HG03575 (cell line): ENCODE measurements at regions not wholly inside any gene's neighbourhood (a gene's known extent, or its start where the extent isn't known, plus 50 kb on each side); places are given as distances from the start of the nearest gene placed in this dataset.

Experiments
- ATAC-seq: cut with Tn5 transposase; IDR thresholded peaks from one replicate; pipeline ENCODE4 v1.9.1; 2021; ENCODE audit not compliant: unreplicated experiment, insufficient number of reproducible peaks, low FRiP score; ENCODE audit errors: extremely low read depth

DNA sequence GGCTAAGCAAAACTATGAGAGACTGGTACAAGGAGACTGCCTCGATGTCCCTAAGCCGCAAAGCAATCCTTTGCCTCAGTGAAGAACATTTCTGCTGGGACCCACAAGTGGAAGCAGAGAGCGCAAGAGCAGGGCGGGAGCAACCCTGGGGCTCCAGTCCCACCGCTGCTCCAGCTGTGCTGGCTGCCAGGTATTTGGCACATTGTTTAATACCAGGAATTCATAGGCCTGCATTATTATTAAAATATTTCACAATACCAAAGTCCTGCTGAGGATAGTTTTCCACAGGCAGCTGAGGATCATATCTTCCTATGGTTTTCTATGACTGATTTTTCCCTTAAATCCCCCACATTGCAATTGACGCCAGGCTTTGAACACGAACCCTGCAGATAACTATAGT lies 163.5 kb upstream of the TLL1 start:
- ATAC-seq = no peak

DNA sequence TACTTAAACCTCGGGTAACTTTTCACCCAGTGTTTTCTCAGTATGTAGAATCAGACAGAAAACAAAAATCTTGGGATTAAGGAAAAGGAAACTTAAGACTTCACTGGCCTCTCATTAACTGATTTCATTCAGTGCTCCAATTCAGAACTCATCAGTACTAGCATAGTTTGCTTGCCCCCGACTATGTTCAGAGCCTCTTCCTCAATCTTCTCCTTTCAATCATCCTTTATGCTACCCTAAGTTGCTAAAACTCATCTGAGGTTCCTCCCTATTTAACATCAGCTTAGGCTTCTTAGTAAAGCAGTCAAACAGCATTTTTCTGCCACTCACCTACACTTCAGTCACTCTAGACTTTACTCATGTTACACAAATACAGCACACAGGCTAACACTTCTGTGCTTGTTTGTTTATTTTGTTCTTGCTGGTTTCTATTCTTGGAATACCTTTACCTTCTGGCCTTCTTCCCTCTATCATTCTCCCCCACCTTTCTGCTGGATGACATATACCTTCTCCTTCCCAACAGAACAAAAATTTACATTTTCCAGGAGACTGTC lies 163.0 kb upstream of the TLL1 start:
- ATAC-seq = no peak

DNA sequence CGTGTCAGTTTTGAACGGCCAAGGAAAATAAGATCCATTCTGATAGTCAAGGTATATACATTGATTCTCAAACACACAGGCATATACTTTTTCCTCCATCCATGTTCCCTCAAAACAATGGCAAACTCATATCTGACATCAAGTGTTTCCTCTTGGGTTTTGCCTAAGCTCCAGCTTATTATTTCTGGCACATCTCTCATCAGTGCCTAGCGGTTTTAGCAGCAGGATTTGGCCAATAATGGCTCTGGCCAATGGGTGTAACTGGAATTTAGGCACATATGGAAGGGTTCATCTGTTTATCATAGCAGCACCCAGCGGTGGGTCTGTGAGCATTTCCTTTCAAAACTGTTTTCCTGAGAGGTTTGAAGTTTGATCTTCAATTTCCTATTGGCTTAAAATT lies 161.6 kb upstream of the TLL1 start:
- ATAC-seq = no peak

DNA sequence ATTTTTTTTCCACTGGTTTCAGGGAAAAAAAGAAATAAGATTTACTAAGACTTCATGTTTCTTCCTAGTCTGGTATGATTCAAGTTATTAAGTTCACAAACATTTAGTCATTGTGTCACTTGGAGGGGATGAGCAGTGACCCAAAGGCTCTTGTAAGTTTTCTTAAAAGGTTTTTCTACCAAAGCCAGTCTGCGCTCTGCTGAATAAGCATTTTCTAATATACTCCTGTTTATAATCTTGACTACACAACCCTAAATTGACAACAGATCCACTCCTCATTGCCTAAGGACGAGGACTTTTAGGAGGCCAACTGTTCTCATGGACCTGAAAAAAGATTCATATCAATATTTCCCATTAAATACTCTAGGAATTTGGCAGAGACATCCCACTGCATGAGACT lies 161.1 kb upstream of the TLL1 start:
- no peak for ATAC-seq

DNA sequence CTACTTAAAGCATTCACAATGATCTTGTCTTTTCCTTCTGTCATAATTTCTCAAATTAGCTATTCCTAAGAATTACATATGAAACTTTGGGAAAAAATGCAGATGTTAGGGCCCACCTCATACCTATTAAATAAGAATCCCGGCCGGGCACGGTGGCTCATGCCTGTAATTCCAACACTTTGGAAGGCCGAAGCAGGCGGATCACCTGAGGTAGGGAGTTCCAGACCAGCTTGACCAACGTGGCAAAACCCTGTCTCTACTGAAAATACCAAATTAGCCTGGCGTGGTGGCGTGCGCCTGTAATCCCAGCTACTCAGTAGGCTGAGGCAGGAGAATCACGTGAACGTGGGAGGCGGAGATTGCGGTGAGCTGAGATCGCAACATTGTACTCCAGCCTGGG lies 158.4 kb upstream of the TLL1 start:
- no peak for ATAC-seq

DNA sequence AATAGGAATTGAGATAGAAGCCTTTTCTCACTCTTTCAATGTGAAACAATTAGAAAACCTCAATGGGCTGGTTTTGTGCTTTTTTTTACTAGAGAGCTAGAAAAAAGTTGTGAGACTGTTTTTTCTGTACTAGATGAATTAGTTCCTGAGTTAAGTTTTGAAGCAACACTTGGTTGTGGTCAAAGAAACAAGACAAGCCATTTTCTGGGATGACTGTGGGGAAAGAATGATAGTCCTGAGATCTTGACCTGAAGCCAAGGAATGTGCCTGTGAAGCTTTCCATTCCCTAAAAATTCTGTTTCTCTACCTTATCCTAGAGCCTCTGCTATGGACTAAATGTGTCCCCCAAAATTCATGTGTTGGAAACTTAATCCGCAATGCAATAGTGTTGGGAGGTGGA lies 157.8 kb upstream of the TLL1 start:
- no peak for ATAC-seq

DNA sequence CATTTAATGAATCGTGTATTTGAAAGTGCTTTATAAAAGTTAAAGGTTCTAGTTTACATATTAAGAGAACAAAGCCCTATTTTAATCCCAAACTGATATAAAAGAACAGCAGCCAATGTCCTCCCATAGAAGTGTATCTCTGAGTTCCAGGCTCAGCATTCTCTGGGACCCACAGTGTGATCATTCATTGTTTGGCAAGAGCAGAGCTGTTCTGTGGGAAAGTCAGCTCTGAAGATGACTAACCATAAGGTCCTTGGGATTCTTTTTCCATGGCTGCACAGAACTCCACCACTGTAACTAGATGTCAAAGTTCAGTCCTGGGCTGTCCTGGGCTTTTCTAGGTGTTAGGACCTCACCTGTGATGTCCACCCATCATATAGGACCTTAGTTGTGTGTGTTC lies 157.0 kb upstream of the TLL1 start:
- no peak for ATAC-seq

DNA sequence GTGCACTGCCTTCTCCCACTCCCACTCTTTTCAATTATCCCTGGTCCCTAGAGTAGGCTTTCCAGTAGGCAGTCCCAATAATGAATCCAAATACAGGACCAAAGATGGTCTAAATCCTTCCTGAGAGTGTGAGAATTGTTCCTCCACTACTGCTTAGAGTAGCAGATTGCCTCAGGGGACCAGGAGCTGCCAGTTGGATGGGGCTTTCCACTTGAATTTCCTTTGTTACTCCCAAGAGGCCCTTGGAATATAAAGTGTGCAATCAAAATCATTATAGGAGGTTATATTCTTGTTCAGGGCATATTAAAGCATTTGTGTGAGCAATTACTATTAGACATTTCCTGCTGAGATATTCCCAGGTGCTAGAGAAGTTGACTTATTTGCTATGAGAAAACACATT lies 156.6 kb upstream of the TLL1 start:
- ATAC-seq = no peak

- no peak for ATAC-seq
Measured at GRCh38 chr4:165718660-165719059, 154.4 kb upstream of the TLL1 start.

DNA sequence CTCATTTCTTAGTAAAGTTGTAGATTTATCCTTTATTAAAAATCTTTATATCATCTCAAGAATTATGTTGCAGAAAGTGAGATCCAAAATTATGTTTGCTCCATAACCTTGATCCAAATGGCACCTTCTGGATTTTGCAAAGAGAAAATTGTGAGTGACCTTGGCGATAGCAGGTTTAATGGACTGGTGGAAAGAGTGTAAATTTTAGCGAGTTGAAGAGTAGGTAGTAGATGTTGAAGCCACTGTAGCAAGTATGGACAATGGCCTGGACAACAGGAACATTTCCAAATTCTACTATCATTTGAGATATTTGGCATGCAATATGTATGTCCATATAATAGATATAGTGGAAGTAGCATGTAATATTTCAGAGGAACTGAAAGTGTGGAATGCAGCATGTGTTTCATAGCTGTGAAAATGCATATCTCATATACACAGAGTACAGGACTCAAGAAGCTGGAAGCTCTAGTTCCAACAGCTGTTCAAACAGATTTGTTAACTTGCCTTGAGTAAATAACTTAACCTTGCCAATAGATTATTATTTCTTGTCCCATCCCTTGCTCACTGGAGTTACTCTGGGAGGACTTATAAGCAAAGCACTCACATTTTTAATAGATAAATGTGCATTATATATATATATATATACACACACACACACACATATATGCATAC lies 152.5 kb upstream of the TLL1 start:
- no peak for ATAC-seq

DNA sequence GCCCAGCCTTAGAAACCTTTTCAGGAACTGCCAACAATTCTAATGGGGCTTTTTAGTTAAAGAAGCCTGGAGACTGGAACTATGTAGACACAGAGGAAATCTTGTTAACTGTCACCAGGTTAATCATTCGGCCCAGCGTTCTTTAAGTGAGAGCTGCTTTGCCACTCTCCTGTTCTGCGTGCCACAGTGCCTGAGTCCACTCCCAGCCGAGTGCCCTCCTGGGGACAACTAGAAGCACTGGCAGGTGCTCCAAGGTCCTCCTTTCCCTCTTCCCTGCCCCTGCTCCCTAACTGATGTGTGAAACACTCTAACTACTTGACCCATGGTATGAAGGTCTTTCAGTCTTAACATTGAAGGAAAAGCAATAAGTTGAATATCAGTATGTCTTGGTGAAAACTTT lies 151.2 kb upstream of the TLL1 start:
- ATAC-seq = no peak

- no peak for ATAC-seq
Measured at GRCh38 chr4:165723051-165723795, 149.8 kb upstream of the TLL1 start.

DNA sequence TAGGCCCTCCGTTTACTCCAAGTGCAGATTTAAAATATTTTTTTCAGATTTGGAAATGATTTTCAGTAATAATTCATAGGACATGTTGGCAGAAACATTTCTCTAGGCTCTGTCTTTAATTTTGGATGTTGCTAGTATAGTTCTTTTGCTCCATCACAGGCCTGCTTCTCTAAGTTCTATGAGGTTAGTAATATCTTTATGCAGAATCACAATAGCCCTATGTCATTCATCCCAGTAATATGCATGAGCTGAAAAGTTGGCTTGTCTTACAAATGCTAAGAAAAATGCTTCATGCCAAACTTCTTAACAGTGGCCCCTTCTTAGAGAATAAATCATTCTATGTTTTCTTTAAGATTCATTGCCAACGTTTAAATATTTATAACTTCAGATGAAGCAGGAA lies 148.3 kb upstream of the TLL1 start:
- ATAC-seq = no peak

DNA sequence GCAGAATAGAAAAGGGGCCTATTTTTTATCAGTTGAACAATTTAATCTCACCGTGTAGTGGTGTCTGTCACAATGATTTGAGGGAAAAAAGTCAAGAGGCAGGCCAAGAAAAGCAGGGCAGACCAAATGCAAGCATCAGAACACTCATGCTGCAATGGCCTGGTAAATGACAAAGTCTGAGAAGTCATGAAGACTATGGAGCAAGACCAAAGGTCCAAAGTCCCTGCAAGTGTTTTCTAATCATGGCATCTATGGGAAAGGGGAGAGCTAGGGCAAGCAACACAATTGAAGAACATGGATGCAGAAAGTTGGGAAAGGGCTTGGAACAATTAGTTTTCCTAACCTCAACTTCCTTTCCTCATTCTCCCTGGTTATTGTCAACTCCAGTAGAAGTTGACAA lies 147.7 kb upstream of the TLL1 start:
- no peak for ATAC-seq

GRCh38 chr4:165726831-165727230 lies 146.2 kb upstream of the TLL1 start:
- ATAC-seq = no peak

- no peak for ATAC-seq
Measured at GRCh38 chr4:165737309-165737972, 135.6 kb upstream of the TLL1 start.

DNA sequence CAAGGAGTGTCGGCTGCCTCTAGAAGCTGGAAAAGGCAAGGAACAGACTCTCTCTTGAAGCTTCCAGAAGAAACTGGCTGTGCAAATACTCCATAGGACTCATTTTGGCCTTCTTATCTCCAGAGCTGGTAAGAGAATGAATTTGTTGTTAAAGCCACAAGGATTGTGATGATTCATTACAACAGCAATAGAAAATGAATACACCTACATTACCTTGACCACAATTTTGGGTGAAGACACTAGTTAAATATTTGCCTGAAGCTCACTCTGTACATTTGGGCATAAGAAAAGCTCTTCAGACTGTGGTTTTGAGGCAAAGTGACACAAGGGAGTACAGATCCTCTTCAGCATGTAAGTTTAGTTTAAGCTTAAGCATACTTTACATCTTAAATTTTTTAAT lies 134.5 kb upstream of the TLL1 start:
- no peak for ATAC-seq

DNA sequence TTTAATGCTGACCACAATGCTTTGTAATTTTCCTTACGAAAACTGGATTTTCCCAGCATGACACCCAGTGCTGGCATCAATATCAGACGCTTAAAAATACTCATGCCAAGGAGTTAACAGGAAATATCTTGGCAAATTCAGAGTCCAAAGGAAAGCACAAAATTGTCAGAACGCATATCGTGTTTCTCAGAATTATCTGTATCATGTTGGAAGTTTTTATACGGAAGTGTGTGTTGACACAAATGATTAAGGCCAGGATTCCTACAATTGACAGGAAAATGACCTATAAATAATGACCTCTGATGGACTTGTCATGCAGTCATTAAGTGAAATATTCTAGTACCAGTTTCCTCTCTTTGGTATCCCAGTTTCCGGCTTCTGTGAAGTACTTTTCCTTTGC lies 132.1 kb upstream of the TLL1 start:
- ATAC-seq = no peak

GRCh38 chr4:165743422-165743821 lies 129.6 kb upstream of the TLL1 start:
- ATAC-seq = no peak

DNA sequence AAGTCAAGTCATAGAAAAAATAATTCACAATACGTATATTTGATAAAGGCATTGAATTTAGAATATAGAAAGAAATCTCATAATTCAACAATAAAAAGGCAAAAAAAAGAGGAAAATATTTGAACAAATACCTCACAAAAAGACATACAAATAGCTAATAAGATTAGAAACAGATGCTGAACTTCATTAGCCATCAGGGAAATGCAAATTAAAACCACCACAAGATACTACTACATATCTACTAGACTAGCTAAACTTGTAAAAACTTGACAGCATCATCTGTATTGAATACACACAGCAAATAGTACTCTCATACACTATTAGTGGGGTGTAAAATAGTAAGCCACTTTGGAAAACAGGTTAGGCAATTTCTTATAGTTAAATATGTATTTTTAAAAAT lies 128.7 kb upstream of the TLL1 start:
- ATAC-seq = no peak
